ENCODE measurements at regions not wholly inside any gene's neighbourhood (a gene's known extent, or its start where the extent isn't known, plus 50 kb on each side); places are given as distances from the start of the nearest gene placed in this dataset.

DNA sequence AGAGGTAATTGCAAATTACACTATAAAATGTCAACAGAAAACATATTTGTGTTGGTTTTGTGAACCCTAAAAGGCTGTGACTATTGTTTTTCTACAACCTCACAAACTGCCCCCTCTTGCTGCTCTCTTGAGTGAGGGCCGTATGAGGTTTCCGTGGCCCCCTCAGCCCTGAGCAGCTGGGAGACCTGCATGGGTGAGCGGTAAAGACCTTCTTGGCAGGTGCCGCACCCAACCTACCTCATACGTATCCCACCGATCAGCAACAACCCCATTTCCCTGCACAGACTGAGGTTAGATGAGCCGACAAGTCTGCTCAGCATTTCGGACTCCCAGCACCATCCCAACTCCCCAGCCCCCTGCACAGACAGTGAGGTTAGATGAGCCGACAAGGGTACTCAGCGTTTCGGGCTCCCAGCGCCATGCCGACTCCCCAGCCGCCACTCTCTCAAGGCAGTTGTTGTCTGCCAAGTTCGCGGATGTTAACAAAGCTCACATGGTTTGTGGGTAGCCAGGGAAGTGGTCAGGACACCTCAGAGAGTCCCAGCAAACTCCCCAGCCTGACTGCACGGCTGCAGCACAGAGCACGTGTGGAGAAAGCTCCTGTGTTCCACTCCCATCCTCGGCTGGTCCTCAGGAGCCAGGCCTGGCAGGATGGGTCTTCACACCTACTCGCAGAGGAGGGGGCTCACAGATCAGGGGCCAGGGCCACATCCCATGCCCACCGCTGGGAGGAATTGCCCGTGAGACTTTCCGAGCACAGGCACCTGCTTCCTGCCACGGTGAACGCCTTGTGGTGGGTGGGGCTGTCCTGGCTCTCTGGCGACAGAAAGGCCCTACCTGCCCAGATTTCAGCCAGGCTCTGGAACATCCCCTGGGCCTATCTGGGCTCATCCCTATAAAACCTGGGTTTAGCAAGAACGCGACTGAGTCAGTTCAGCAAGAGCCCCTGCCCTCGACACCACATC is 502.9 kb downstream of the BRD1 start:
- DNase-seq (ENCODE audit: low spot score) = no peak

DNA sequence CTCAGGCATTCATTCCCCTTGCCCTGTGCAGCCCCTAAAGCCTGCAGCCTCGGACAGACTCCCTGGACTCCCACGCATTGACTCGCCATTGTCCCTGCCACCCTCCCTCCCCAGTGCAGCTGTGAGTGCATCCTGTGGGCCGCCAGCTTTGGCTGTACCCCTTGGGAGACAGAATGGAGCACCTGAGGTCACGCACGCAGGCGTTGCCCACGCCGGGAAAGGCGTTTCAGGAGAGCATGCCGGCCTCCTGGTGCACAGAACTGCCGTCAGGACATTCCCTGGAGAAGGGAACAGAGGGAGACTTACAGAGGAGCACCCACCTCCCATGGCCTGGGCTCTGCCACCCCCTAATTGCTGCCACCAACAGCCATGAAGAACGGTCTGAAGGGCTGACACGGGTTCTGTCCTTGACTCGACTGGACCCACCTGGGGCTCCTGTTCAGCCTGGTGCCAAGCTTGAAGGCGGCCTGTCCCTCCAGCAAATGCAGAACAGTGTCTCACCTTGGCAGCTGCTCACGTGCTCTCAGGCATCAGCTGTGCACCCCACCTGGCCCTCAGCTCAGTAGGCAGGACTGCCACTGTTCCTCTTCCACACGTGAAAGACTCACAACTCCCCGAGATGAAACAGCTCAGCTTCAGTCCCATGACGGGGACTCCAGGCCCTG is 503.8 kb downstream of the BRD1 start:
- no peak for DNase-seq (ENCODE audit: low spot score)

GRCh38 chr22:49322861-49323622 is 504.6 kb downstream of the BRD1 start:
- DNase-seq (ENCODE audit: low spot score) = no peak

DNA sequence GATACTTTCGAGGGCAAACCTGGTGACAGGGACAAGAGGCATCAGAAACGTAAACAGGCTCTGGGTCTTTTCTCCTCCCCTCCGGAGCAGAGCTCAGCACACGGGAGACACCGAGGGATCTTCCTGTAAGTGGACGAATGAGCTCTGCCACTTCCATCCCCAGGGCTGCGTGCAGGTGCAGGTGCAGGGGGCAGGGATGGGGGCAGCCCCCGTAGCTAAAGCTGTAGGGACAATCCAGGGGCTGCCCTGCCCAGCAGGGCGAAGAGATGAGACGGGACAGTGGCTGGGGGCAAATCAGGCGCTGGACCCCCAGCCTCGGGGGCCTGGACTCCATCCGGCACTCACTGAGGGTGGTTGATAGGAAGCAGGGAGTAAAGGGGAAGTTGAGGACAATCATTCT is 505.4 kb downstream of the BRD1 start:
- DNase-seq (ENCODE audit: low spot score) = no peak

GRCh38 chr22:49321477-49322055 is 506.1 kb downstream of the BRD1 start:
- no peak for DNase-seq (ENCODE audit: low spot score)

DNA sequence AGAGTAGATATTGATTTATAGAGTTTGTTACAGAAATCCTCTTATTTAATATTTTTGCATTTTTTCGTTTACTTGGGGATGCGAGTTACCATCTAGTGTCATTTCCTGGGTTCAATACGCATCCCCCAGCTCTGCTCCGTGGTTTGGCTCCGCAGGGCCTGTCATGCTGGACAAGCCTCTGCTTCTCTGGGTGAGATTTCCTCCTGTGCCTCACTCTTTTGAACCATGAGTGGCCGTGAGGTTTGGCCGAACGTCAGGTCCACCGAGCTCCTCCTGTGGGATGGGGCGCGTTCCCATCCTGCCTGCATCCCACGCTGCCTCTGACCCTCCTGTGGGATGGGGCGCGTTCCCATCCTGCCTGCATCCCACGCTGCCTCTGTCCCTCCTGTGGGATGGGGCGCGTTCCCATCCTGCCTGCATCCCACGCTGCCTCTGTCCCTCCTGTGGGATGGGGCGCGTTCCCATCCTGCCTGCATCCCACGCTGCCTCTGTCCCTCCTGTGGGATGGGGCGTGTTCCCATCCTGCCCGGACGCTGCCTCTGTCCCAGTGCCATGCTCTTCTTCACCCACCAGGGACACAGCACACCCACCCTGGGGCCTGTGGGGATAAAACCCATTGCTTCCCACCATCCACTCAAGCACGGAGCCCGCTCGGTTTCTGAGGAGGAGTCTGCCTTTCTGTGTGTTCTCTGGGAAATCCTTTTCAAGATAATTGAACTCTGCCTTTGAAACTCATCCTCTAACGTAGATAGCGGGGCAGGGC is 506.8 kb downstream of the BRD1 start:
- DNase-seq (ENCODE audit: low spot score) = no peak

DNA sequence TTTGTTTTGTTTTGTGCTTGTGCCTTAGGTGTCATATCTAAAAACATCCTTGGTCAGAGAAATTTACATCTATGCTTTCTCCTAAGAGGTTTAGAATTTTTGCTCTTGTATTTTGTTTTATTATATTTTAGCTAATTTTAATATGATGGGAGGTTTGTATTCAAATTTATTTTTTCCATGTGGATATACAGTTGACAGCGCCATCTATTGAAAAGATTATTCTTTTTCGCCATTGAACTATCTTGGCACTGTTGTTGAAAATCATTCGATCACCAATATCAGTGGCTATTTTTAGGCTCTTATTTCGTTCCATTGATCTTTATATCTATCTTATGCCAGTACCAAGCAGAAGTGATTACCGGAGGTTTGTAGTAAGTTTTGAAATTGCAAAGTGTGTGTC is 510.3 kb downstream of the BRD1 start:
- DNase-seq (ENCODE audit: low spot score) = no peak

GRCh38 chr22:49312601-49313000 is 515.1 kb downstream of the BRD1 start:
- no peak for DNase-seq (ENCODE audit: low spot score)

- no peak for DNase-seq (ENCODE audit: low spot score)
These were observed 517.3 kb downstream of the BRD1 start for GRCh38 chr22:49310354-49310753.

DNA sequence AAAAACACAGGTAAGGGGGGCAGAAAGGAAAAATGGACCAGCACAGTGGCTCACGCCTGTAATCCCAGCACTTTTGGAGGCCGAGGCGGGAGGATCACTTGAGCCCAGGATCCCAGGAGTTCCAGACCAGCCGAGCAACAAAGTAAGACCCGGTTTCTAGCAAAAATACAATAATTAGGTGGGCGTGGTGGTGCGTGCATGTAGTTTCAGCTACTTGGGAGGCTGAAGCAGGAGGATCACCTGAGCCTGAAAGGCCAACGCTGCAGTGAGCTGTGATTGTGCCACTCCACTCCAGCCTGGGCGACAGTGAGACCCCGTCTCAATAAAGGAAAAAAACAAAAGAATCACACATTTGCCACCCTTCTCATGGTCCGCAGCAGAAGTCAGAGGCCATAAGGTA is 519.4 kb downstream of the BRD1 start:
- no peak for DNase-seq (ENCODE audit: low spot score)

DNA sequence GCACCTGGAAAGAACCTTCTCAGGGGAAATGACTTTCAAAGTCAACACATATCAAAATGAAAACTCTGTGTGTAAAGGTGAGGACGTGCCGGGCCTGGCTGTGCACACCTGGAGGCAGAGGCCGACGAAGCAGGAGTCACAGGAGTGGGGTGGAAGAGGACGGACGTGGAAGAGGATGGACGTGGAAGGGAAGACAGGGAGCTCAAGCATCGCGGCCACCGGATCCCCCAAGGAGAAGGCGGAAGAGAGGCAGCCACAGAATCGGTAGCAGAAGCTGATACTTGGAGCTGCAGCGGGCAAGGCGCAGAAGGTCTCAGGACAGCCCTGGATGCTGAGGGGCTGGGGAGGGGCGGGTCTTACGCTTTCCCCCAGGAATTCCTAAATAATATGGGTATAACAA is 519.8 kb downstream of the BRD1 start:
- no peak for DNase-seq (ENCODE audit: low spot score)

GRCh38 chr22:49307481-49307830 is 520.2 kb downstream of the BRD1 start:
- no peak for DNase-seq (ENCODE audit: low spot score)

DNA sequence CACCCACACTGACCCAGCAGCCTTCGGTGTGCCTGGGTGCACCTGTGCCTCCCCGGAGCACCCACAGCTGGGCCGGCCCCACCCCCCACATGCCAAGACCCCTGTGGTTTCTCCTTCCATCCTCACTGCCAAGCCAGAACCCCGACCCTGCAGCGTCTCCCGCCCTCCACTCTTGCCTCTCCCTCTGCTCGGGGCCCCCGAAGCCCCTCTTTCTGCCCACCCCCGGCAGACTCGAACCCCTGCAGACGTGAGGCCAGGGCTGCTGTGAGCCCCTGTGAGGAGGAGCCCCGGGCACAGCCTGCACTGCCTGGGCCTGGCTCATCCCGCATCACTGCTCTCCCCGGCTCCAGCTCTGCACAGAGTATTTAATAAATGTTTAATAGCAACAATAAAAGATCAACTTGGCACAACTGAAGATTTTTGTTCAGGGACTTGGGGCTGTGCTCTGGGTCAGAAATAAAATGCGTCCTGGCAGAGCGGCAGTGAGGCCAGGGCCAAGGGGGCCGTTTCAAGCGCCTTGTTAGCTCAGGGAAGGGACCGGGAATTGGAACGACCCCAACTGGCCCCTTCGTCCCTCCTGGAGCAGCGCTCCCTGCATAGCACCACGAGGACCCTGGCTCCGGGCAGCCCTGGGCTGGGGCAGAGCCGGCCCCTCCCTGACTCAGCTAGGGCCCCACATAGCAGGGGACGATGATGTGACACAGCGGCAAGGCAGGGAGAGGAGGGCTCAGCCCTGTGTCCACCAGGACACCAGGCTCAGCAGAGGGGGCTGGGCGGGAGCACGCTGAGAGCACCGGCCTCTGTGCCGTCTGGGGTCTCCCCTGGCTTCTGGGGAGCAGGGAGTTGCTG is 520.8 kb downstream of the BRD1 start:
- no peak for DNase-seq (ENCODE audit: low spot score)

DNA sequence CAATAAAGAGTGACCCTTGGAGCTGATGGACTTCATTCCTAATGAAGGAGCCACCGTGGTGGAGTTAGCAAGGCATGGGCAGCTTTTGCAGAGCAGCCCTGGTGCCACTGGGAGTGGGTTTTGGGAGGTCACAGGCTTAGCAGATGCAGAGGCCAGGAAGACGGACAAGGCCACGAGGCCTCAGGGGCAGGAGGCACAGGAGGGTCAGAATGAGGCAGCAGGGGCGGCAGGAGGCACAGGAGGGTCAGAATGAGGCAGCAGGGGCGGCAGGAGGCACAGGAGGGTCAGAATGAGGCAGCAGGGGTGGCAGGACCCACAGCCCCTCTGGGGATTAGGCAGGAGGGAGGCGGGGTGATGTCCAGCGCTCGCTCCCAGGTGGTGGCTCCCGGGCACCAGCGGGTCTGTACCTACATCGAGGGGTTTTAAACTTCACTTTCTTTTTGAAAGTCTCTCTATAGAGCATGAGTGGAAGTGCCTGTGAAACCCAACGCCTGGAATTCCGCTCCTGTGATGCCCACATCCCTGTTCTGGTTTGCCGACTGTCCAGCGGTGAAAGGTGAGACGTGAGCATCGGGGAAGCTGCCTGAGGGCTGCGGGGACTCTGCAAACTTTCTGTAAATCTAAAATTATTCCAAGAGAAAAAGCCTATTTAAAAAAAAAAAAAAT is 521.6 kb downstream of the BRD1 start:
- no peak for DNase-seq (ENCODE audit: low spot score)

- peak; percentile 90 for DNase-seq (ENCODE audit: low spot score)
These were observed 522.3 kb downstream of the BRD1 start for GRCh38 chr22:49305214-49305965.

DNA sequence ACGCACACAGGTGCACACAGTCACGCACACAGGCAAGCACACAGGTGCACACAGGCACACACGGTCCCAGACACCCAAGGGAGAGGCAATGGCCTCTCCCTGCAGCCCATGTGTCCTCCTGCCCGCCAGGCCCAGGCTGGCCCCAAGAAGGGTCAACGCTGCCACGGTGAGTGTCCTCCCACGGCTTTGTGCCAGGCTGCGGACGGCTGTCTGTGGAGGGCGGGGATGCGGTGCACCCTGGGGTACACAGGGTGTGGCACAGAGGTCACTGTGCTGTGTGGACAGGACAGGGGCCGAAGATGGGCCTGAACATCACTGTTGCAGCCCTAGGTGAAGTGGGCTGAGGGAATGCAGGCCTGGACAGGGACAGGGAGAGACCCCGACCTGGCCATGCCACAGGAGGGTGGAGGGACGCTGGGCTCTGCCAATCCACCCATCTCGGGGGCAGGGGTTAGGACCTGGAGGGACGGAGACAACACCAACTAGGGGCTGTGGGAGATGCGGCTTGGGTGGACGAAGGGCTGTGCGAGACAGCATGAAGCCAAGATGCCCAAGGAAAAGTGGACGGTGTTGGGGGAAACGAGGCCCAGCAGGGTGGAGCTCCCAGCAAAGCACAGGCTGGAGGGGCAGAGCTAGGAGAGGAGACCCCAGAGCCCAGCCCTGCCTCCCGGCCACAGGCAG is 523.8 kb downstream of the BRD1 start:
- no peak for DNase-seq (ENCODE audit: low spot score)

- no peak for DNase-seq (ENCODE audit: low spot score)
These were observed 524.5 kb downstream of the BRD1 start for GRCh38 chr22:49303061-49303735.

DNA sequence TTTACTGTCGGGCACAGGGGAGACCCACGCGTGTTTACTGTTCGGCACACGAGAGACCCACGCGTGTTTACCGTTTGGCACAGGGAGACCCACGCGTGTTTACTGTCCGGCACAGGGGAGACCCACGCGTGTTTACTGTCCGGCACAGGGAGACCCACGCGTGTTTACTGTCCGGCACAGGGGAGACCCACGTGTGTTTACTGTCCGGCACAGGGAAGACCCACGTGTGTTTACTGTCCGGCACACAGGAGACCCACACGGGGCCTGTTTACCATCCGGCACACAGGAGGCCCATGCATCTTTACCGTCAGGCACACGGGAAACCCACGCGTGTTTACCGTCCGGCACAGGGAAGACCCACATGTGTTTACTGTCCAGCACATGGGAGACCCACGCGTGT is 525.1 kb downstream of the BRD1 start:
- DNase-seq (ENCODE audit: low spot score) = no peak

Data from iPS-NIHi11 (cell line).